HEK293T (cell line): ENCODE measurements at regions not wholly inside any gene's neighbourhood (a gene's known extent, or its start where the extent isn't known, plus 50 kb on each side); places are given as distances from the start of the nearest gene placed in this dataset.

Source experiments
- BHLHE40 ChIP-seq: fragments of 450-650 bp; IDR thresholded peaks from 2 replicates; pipeline ENCODE4 v1.6.1; 2016; ENCODE audit warnings: mild to moderate bottlenecking, moderate library complexity, borderline replicate concordance
- ELF4 ChIP-seq: fragments of 450-650 bp; IDR thresholded peaks from 2 replicates; pipeline ENCODE4 v1.6.1; 2017; ENCODE audit warnings: antibody characterized with exemption
- FOXK2 ChIP-seq: fragments of 450-650 bp; IDR thresholded peaks from 2 replicates; pipeline ENCODE4 v1.6.1; 2016; ENCODE audit warnings: mild to moderate bottlenecking
- FOXM1 ChIP-seq: fragments of 450-650 bp; IDR thresholded peaks from 2 replicates; pipeline ENCODE4 v1.6.1; 2017; ENCODE audit warnings: mild to moderate bottlenecking, borderline replicate concordance
- HDGF ChIP-seq: fragments of 450-650 bp; IDR thresholded peaks from 2 replicates; pipeline ENCODE4 v1.6.1; 2017; ENCODE audit warnings: antibody characterized with exemption, borderline replicate concordance
- L3MBTL2 ChIP-seq: fragments of 450-650 bp; conservative IDR thresholded peaks from 2 replicates; pipeline ENCODE4 v1.6.1; 2016; ENCODE audit warnings: mild to moderate bottlenecking
- LEF1 ChIP-seq: fragments of 450-650 bp; IDR thresholded peaks from 2 replicates; pipeline ENCODE4 v1.6.1; 2017; ENCODE audit warnings: mild to moderate bottlenecking, borderline replicate concordance
- NFRKB ChIP-seq: fragments of 450-650 bp; IDR thresholded peaks from 2 replicates; pipeline ENCODE4 v1.6.1; 2016; ENCODE audit warnings: mild to moderate bottlenecking, moderate library complexity
- SP1 ChIP-seq: fragments of 450-650 bp; IDR thresholded peaks from 2 replicates; pipeline ENCODE4 v1.6.1; 2017
- TARDBP ChIP-seq: fragments of 450-650 bp; IDR thresholded peaks from 2 replicates; pipeline ENCODE4 v1.6.1; 2016

GRCh38 chr22:25510876-25511275 lies 53.6 kb upstream of the GRK3 start:
- no peak for TF ChIP-seq ELF4
- no peak for TF ChIP-seq FOXM1
- no peak for TF ChIP-seq LEF1
- no peak for TF ChIP-seq FOXK2
- no peak for TF ChIP-seq TARDBP
- TF ChIP-seq SP1, result no peak
- TF ChIP-seq HDGF, result no peak
- no peak for TF ChIP-seq BHLHE40
- no peak for TF ChIP-seq NFRKB
- no peak for TF ChIP-seq L3MBTL2
